ENCODE measurements at regions not wholly inside any gene's neighbourhood (a gene's known extent, or its start where the extent isn't known, plus 50 kb on each side); places are given as distances from the start of the nearest gene placed in this dataset.
"Not testable (repeated sequence)": the region's sequence is repeated elsewhere in the genome, so short reads cannot be mapped to it uniquely, and the experiment has no call there.

DNA sequence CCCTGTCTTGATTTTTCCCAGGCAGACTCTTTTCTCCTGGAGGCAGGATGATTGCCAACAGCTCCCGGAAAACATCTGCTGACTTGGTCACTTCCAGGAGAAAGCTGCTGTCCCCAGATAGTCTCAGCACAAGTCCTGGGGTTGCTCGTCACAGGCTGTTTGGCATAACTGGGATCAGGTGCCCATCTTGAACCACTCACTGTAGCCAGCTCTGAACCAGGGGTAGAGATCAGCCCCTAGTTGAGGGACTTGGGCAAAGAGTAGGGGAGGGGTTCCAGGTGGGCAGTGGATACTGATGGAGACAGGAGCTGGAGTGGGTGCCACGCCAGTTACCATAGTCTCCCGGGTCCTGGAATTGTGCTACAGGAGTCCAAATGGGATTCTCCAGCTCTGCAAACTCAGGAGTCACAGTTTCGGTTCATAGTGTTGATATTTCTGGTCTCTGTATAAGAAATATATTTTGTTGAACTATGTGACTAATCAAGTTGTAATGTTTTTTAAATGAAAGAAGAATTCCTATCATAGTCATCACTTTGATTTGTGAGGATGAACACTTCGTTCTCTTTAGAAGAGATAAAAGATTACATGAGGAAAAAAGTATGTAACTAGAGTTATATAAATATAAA, 1154.5 kb downstream of the AACS start:
- DNase-seq: no peak

DNA sequence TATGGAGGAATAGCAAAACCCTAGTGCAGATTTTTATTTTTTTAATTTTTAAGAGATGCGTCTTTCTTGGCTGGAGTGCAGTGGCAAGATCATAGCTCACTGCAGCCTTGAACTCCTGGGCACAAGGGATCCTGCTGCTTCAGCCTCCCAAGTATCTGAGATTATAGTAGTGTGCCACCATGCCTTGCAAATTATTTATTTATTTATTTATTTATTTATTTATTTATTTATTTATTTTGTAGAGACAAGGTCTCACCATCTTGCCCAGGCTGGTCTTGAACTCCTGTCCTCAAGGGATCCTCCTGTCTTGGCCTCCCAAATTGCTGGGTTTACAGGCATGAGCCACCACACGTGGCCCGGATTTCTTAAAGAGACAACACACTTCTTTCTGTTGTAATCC, 1158.8 kb downstream of the AACS start:
- DNase-seq: no peak

DNA sequence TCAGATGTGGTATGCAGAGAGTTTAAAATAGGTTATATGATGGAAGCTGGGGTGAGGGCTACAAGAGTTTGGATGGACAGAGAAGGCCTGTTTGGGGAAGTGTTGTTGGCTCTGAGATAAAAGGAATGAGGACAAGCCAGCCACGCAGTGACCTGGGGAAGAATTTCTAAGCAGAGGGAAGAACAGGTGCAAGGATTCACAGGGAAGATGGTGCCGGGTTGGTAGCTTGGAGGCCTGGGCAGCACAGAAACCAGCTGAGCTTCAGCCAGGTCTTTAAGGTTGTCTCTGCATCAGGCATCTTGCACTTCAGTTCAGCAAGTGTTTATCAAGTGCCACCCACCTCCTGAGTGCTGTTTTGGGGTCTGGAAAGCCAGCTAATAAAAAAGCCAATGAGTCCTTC, 1163.7 kb downstream of the AACS start:
- no peak for DNase-seq

DNA sequence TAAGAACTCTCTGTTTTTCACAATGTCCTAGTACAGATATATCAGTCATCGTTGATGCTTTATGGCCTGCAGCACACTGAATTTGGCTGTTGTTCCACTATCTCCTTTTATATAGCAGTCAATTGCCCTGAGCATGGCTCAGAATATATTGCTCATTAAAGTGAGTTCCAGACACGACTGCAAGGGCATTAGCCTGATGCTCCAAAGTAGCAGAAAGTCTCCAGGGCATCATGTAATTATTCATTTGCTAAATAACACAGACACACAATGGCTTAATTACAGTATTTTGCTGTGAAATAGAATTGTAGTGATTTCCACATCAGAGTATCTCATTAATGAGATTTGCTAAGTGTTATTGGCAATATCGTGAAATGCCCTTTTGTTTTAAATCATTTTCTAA, 1167.5 kb downstream of the AACS start:
- no peak for DNase-seq

DNA sequence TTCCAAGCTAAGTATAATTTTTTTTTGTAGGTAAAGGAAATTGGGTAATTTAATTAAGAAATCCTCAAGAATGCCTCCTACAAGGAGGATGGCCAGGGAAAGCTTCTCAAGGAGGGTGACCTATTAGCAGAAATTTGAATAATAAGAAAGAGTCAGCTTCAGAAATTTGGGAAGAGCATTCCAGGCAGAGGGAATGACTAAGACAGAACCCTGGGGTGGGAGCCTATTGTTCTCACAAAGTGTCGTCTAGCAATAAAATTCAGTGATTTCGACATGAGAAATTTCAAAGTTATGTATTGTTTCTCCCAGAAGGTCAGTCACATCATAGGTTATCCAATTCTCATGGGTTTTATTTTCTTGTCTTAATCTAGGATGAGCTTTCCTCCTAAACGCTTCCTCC, 1168.4 kb downstream of the AACS start:
- DNase-seq: no peak

DNA sequence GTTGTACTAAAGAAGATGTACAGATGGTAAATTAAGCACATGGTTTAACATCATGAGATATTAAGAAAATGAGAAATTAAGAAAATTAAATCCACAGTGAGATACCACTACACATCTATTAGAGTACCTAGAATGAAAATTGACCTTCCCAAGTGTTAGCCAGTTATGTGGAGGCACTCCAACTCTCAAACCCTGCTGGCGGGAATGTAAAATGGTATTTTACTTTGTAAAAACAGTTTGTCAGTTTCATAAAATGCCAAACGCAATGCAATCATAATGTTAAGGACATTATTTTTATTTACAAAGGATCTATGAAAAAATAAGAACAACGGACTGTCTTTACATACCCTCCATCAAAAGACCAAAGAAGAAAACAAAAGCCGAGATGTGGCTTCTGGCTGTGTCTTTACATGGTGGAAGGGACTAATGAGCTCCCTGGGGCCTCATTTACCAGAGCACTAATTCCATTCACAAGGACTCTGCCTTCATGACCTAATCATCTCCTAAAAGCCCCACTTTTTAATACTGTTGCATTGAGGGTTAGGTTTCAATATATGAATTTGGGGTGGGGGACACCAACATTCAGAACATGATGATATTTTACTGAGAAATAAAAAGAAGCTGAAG, 1178.7 kb downstream of the AACS start:
- DNase-seq: no peak

DNA sequence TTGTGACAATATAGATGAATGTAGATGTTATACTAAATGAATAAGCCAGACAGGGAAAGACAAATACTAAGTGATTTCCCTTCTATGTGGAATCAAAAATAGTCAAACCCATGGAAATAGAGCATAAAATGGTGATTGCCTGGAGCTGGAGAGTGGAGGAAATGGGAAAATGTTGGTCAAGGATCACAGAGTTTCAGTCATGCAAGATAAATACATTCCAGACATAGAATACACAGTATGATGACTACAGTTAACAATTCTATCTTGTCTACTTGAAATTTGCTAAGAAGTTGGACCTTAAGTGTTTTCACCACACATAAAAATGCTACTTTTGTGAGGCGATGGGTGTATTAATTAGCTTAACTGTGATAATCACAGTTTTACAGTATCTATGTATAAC, 1182.7 kb downstream of the AACS start:
- no peak for DNase-seq

DNA sequence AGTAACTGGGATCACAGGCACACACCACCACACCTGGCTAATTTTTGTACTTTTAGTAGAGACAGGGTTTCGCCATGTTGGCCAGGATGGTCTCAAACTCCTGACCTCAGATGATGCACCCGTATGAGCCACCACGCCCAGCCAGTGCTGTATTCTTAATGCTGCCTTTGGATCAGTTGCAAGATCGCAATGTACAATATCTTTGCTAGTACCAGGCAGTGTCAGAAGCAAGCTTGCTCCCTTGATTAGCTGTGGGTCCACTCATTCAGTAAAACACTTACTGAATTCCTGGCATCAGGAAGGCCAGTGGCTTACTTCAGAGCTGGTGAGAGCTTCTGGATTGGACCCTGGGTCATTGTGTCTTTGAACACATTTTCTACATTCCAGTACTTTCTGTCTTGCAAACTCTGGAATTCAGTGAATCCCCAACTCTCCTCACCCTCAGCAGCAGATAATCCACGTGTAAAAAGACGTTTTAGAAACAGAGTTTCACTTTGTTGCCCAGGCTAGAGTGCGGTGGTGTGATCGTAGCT, 1183.7 kb downstream of the AACS start:
- no peak for DNase-seq

DNA sequence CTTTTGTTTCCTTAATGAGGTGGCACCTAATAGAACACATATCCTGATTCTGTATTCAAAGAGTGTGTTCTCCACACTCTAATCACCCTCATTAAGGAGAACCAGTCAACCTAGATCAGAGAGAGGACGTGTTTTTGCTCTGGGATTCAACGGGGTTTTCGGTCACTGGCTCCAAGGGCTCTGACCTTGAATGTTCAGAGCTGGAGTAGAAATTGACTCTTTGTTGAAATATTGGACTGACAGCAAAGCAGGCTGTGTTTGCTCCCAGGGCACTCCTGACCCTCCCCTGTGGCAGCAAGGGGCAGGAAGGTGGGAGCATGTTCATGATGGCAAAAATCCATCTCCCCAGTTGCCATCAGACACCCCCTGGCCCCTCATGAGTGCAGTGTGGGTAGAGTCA, 1193.0 kb downstream of the AACS start:
- DNase-seq: no peak

DNA sequence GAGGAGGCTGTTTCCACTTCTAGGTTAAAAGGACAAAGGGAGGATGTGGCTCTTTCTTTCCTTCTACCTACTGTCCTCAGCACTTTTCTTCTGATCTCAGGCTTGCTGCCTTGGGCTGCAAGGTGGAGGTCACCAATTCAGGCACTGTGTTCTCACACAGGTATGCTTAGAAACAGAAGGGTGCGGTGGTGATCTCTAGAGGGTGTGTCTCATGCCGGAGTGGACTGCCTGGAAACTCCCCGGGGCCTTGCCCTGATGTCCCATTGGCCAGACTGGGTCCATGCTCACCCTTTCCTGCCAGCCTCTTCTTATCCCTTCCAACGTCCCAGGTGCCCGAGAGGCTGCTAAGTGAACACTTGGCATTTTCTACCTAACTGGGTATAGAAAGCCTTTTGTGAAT, 1197.6 kb downstream of the AACS start:
- DNase-seq: no peak

DNA sequence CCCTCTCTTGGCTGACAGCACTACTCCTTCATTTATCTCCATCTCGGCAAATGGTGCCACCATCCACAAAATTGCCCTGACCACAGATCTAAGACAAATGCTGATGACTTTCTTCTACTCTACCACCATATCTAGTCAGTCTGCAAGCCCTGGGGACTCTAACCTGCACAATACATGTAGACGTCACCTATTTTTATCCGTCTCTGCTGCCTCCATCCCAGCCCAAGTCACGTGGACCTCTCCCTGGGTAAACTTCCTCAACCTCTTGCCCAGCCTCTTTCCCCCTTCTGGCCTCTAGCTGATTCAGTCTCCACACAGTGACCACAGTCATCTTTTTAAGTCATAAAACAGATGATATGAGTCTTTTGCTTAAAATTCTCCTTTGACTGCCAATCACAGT, 1203.0 kb downstream of the AACS start:
- no peak for DNase-seq

DNA sequence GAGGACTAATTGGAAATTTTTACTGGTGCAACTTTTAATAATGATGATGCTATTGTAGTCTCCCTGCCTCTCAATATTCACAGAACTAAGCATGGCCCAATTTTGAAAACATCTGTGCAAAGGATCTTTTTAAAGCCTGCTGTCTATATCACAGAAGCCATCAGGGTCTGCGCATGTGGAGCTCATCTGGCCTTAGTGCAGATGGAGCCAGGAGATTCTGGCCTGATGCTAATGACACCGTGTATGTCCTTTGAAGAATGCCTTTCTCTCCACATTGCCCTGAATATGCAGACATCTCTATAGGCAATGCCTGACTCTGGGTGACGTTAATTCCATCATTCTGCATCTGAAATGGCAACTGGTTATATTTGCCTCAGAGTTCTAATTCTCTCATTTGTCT, 1205.9 kb downstream of the AACS start:
- no peak for DNase-seq

DNA sequence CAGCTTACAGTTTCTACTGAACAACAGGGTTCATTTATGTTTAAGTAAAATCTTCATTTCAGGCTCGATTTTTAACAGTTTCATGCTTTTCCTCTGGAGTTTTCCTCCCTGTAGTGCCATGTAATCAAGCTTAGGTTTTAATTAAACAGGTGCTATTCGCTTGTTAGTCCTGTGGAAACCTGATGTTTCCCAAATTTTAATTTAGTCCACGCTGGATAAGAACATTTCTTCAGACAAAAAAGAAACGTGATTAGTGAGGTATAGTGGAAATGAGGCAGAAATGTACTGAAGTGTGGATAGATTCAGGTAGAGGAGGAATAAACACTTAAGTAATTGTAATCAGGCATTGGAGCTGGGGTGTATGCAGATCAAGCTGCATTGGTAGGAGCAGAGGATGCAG, 1217.5 kb downstream of the AACS start:
- no peak for DNase-seq

DNA sequence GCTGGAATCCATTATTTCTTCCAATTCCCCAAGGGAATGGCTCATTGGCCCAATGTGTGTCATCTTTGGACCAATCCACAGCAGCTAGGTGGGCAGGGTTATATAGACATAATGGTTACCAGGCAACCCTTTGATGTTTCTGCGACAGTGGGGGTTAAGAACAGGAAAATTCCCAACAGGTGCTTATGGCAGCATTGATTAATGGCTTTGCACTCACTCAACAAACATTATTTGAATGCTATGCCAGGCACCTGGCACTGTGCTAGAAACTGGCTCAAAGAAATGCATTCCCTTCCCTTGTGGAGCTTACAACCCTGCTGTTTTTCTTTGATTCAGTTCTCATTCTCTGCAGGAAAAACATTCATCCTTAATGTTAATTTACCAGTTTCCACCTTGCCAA, 1221.0 kb downstream of the AACS start:
- DNase-seq: no peak

DNA sequence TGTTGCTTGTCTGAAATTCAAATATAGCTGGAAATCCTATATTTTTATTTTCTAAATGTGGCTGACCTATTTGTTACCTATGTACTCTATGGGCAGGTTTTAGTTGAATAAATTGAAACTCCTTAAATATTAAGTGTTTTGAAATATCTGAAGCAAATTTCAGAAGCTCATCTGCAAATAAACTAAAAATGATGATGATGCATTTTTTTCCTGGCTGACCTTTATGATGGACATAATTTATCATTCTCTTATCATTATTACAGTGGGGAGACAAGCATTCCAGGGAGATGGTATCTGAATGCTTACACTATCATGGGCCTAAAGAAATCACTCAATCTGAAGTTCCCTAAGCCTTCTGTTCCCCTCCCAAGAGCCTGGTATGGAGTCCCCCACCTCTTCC, 1225.2 kb downstream of the AACS start:
- DNase-seq: no peak

DNA sequence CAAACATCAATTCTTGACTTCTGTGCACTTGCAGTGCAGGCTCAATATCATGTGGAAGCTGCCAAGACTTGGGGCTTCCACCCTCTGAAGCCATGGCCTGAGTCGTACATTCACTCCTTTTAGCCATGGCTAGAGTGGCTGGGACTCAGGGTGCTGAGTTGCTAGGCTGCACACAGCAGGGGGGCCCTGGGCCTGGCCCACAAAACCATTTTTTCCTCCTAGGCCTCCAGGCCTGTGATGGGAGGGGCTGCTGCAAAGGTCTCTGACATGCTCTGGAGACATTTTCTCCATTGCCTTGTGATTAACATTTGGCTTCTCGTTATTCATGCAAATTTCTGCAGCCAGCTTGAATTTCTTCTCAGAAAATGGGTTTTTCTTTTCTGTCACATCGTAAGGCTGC, 1226.8 kb downstream of the AACS start:
- DNase-seq: not testable (repeated sequence)

DNA sequence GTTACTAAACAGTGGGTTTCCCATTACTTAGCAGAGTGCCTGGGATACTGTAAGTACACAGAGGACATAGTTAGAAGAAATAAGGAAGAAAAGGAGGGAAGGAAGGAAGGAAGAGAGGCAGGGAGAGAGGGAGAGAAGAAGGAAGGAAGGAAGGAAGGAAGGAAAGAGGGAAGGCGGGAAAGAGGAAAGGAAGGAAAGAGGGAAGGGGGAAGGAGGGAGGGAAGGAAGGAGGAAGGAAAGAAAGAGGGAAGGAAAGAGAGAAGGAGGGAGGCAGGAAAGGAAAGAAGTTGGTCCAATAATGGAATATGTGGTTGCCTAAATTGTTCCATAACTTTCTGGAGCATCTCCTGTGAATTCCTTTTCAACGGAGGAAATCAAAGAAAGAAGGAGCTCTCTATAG, 1230.4 kb downstream of the AACS start:
- no peak for DNase-seq

DNA sequence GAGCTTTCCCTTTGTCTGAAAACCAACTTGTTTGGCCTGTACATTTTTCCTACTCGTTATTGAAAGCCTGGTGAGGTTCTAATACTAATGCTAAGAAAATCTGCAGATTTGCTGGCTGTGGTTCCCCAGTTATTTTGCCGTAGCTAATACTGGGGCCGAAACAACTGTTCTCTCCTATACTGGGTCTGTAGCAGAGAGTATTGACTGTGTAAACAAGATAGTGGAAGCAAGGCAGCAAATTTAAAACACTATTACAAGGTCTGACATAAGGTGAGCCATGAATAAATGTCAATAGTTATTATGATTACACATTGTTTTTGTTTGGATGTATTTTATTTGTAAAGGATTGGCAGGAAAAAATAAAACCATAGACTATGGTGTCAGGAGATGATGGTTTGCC, 1244.0 kb downstream of the AACS start:
- DNase-seq: no peak

DNA sequence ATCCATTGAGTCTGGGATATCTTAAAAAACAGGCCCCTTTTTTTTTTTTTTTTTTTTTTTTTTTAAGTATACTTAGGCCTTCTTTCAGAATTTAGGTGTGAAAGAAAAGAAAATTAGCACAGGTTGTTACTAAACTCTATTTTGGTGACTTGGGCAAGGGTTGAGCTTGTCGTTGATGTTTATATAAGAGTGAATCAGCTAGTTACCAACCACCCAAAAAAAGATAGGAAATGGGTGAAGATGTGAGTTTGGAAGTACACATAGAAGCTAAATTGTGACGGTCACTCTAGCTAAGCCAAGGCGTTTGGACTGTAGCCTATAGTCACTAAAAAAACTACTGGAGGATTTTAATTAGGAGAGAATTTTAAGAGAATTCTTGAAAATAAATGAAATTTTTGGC, 1247.2 kb downstream of the AACS start:
- no peak for DNase-seq

DNA sequence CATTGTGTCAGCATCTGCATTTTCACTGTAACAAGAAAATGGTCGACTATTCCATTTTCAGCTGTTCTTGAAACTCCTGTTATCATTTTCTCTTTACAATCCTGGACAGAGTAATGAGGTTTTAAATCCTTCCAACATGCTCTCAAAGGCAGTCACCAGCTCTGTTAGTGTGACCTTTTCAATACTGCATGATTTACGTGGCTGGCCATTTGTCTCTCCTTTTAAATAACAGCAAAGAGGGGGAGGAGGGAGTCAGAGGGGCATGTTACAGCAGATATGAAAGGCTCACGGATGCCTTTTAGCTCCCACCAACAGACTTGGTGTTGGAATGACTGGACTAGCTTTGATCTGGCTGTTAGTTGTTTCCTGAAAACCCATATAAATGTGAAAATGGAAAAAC, 1251.2 kb downstream of the AACS start:
- no peak for DNase-seq

DNA sequence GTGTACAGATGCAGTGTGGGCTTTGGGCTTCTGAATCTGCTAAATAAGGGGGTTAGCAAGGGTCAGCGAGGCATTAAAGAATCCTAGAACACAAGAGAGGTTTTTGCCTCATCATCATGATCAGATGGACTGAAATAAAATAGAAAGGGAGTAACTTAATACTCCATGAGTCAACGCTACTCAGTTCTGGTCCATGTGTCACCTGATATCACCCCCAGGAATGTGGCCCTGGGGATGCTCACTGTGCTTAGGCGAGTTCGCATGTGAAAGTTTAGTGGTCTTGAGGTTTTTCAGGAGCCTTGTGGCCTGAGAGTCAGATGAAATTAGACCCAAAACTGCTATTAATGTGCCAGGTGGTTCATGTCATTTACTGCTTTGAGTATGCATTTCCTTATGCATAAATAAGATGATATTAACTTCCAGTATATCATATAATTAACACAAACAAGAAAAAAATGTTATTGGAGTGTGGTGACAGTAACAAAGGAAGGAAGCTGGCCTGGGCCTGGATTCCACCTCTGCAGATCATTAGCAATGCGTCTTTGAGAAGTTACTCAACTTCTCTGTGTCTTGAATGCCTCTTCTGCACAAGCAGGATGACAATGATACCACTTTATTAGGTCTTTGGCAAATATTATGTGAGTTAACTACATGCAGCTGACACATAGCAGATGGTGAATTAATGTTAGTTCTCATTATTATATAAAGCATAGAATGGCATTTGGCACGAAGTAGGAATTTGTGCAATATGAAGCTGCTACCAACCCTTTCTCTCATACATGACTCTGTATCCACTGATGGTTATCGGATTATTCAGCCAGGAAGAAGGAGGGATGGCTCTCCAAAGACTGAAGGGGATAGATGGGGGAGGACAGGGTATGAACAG, 1272.6 kb downstream of the AACS start:
- no peak for DNase-seq

DNA sequence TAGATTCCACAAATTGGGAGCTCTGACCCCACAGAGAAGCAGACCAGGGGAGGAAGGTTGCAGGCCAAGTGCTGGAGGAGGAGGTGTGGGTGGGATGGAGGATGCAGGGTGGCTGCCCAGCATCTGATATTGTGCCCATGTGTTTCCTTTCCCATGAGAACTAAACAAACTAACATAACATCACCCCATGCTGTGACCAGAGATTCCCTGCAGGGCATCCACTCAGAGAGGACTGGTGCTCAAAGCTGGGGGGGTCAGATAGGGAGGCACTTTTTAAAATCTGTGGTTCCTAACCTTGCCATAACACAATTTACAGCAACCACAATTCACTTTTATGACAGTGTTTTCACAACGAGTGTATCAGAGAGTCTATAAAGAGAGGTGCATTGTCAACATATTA, 1277.6 kb downstream of the AACS start:
- no peak for DNase-seq

DNA sequence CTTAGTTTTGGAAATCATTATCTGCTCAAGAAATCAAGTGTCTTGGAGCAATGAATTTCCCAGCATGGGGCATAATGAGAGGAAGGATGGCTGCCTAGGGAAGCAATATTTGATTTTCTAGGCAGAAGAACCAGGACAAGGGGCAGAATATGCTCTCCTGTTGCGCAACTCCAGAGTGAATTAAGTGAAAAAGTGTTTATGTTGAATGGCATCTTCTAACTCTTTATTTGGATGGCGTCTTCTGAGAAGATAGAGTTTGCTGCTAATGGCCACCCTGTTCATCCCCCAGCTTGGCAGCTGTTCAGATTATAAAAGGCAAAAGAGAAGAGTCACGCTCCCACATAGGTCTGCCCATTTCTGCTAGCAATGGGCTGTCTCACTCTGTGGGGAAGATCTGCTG, 1278.1 kb downstream of the AACS start:
- no peak for DNase-seq

DNA sequence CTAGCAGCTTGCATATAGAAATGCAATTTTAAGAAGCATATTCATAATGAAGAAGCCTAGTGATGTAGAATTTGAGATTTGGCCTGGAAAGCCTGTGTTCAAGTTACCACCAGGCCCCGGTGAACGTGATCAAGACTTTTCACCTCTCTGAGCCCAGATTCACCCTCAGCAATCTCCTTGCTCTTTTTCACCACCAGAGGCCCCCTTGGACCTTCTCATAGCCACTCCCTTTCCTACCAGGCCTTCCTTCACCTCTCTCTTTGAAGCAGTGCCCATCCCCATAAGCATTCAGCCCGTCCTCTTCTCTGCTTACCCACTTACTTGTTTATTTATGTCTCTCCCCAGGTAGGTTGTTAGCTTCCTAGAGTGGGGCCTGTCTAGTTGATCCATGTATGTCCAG, 1280.9 kb downstream of the AACS start:
- no peak for DNase-seq

Measured in GF-D8 (cell line).